ENCODE measurements at regions not wholly inside any gene's neighbourhood (a gene's known extent, or its start where the extent isn't known, plus 50 kb on each side); places are given as distances from the start of the nearest gene placed in this dataset.

- Mint-ChIP-seq H3K4me1 (no peaks in the 10 kb centered on the region), H3K4me3 (no peak overlapping the region)
These were observed 806.3 kb downstream of the DIPK2A start for GRCh38 chr3:144777906-144778305.

More at GRCh38 chr3:144777906-144778305, 806.3 kb downstream of the DIPK2A start:
- H3K27ac Mint-ChIP-seq: no peak overlapping the region
- no peaks in the 10 kb centered on the region for H3K27me3 Mint-ChIP-seq (ENCODE audit: low read depth)
- H2BK15ac ChIP-seq (ENCODE audit: low read depth, low read length): no peak overlapping the region
- no peaks in the 10 kb centered on the region for H3K36me3 Mint-ChIP-seq (ENCODE audit: insufficient read depth in 1 of 3, low read depth in 3 of 3)
- H3K23me2 ChIP-seq (ENCODE audit: insufficient read length, low read depth, low read length, poor library complexity, severe bottlenecking): no peaks in the 10 kb centered on the region
- no peak overlapping the region for H3K14ac ChIP-seq (ENCODE audit: insufficient read depth, low read length)
- no peak for TF ChIP-seq CTCF (conservative IDR thresholded peaks at IDR 0.05)
- H2BK12ac ChIP-seq (ENCODE audit: insufficient read length, low read depth, low read length): no peak overlapping the region
- no peak overlapping the region for H2BK5ac ChIP-seq (ENCODE audit: insufficient read length, low read length)
- no peak overlapping the region for H3K4ac ChIP-seq (ENCODE audit: low read depth, low read length)
- no peak overlapping the region for H3T11ph ChIP-seq (ENCODE audit: low read length)
- H3K9ac ChIP-seq (ENCODE audit: extremely low read depth, insufficient read length, low read length): no peak overlapping the region
- H3K56ac ChIP-seq (ENCODE audit: insufficient read length, low read depth, low read length): no peak overlapping the region
- H3K79me1 ChIP-seq (ENCODE audit: insufficient read depth, low read depth, low read length, poor library complexity, severe bottlenecking): no peaks in the 10 kb centered on the region
- no peaks in the 10 kb centered on the region for H3K9me3 Mint-ChIP-seq
- no peak for DNase-seq
- no peaks in the 10 kb centered on the region for H3K27me3 ChIP-seq (ENCODE audit: insufficient read depth, low read length)
- H3K27ac ChIP-seq (ENCODE audit: insufficient read length, low read depth, low read length): no peak overlapping the region
- H4K91ac ChIP-seq (ENCODE audit: insufficient read length, low read depth, low read length): no peak overlapping the region
- H3K4me1 ChIP-seq (ENCODE audit: insufficient read depth, low read length): no peaks in the 10 kb centered on the region
- no peak overlapping the region for H3K18ac ChIP-seq (ENCODE audit: insufficient read length, low read depth, low read length)
- H4K20me1 ChIP-seq (ENCODE audit: control insufficient read depth, insufficient read depth, insufficient read length): no peaks in the 10 kb centered on the region
- H3K79me2 ChIP-seq (ENCODE audit: insufficient read depth, low read length): no peaks in the 10 kb centered on the region
- H4K8ac ChIP-seq (replicated peaks; ENCODE audit: insufficient read length, low read depth, low read length): no peak overlapping the region
- no CpG with 5 or more reads among the region's 2 CpGs for WGBS (ENCODE audit: extremely low coverage, insufficient read length, low lambda C conversion rate)
- no peaks in the 10 kb centered on the region for H3K9me3 ChIP-seq (ENCODE audit: control insufficient read depth, low read depth, low read length)
- no peak overlapping the region for H4K5ac ChIP-seq (ENCODE audit: insufficient read length, low read depth, low read length)
- no peak overlapping the region for H2BK20ac ChIP-seq (ENCODE audit: low read depth, low read length, poor library complexity, severe bottlenecking)
- no peak overlapping the region for H3K23ac ChIP-seq (ENCODE audit: insufficient read length, low read depth, low read length)
- no peak overlapping the region for H2AFZ ChIP-seq (ENCODE audit: low read length)
- no peak overlapping the region for H3K4me2 ChIP-seq (ENCODE audit: insufficient read depth, insufficient read length, low read length)
- no peak overlapping the region for H2BK120ac ChIP-seq (ENCODE audit: low read depth, low read length, poor library complexity, severe bottlenecking)
- H2AK5ac ChIP-seq (ENCODE audit: insufficient read length, low read length): no peak overlapping the region

All from H9 (cell line).